GM04504 (cell line): ENCODE measurements at regions not wholly inside any gene's neighbourhood (a gene's known extent, or its start where the extent isn't known, plus 50 kb on each side); places are given as distances from the start of the nearest gene placed in this dataset.

Experiments
- DNase-seq: peaks from one replicate; pipeline ENCODE4 v3.0.0-alpha.2; 2012; ENCODE audit warnings: low read depth

GRCh38 chr13:83601539-83601938 is 280.7 kb downstream of the SLITRK1 start:
- no peak for DNase-seq

GRCh38 chr13:83592095-83592494 is 290.2 kb downstream of the SLITRK1 start:
- DNase-seq: no peak

- DNase-seq: no peak
Measured at GRCh38 chr13:83589814-83590213, 292.5 kb downstream of the SLITRK1 start.

- DNase-seq: no peak
Measured at GRCh38 chr13:83577183-83577582, 305.1 kb downstream of the SLITRK1 start.

GRCh38 chr13:83568019-83568418 is 314.3 kb downstream of the SLITRK1 start:
- no peak for DNase-seq

- DNase-seq: no peak
Measured at GRCh38 chr13:83563499-83563898, 318.8 kb downstream of the SLITRK1 start.

- no peak for DNase-seq
Measured at GRCh38 chr13:83557845-83558244, 324.4 kb downstream of the SLITRK1 start.

- no peak for DNase-seq
Measured at GRCh38 chr13:83549671-83550070, 332.6 kb downstream of the SLITRK1 start.

- no peak for DNase-seq
Measured at GRCh38 chr13:83547043-83547442, 335.2 kb downstream of the SLITRK1 start.

GRCh38 chr13:83546476-83546875 is 335.8 kb downstream of the SLITRK1 start:
- DNase-seq: no peak

GRCh38 chr13:83538636-83539035 is 343.6 kb downstream of the SLITRK1 start:
- DNase-seq: no peak

- DNase-seq: no peak
Measured at GRCh38 chr13:83536941-83537340, 345.3 kb downstream of the SLITRK1 start.

GRCh38 chr13:83536153-83536552 is 346.1 kb downstream of the SLITRK1 start:
- no peak for DNase-seq

GRCh38 chr13:83532809-83533208 is 349.5 kb downstream of the SLITRK1 start:
- no peak for DNase-seq

GRCh38 chr13:83531022-83531421 is 351.3 kb downstream of the SLITRK1 start:
- no peak for DNase-seq

- no peak for DNase-seq
Measured at GRCh38 chr13:83516781-83517180, 365.5 kb downstream of the SLITRK1 start.

GRCh38 chr13:83515268-83516015 is 366.8 kb downstream of the SLITRK1 start:
- peak; percentile 9 for DNase-seq

- no peak for DNase-seq
Measured at GRCh38 chr13:83508771-83509301, 373.4 kb downstream of the SLITRK1 start.

GRCh38 chr13:83503424-83503823 is 378.9 kb downstream of the SLITRK1 start:
- DNase-seq: peak; percentile 3

- DNase-seq: no peak
Measured at GRCh38 chr13:83499286-83499685, 383.0 kb downstream of the SLITRK1 start.

GRCh38 chr13:83498481-83499190 is 383.6 kb downstream of the SLITRK1 start:
- peak; percentile 3 for DNase-seq

GRCh38 chr13:83498045-83498444 is 384.2 kb downstream of the SLITRK1 start:
- DNase-seq: no peak

- DNase-seq: no peak
Measured at GRCh38 chr13:83496501-83496900, 385.8 kb downstream of the SLITRK1 start.
